Stomach (tissue), 4 donors: ENCODE measurements at regions not wholly inside any gene's neighbourhood (a gene's known extent, or its start where the extent isn't known, plus 50 kb on each side); places are given as distances from the start of the nearest gene placed in this dataset.

ENCODE experiments used
- EP300 ChIP-seq: sonication (generic); formaldehyde crosslinking; IDR thresholded peaks from one replicate; pipeline ENCODE4 v1.6.1; 2017; ENCODE audit warnings: antibody characterized with exemption
- POLR2A ChIP-seq, 4 donors: fragments of 450-650 bp; IDR thresholded peaks; one replicate each; pipeline ENCODE4 v1.6.1; 2016; ENCODE audit warnings: antibody characterized with exemption in 4 of 4, control low read depth in 2 of 4, mild to moderate bottlenecking in 1 of 4, moderate library complexity in 1 of 4
- TF ChIP-seq, protein P1 (sequence below), 7 experiments: fragments of 450-650 bp in 4 of 7; fragments of 200-600 bp in 3 of 7; sonication (generic) in 3 of 7; IDR thresholded peaks; one replicate each; pipeline ENCODE4 v1.5.1; 2016 to 2019; ENCODE audit warnings: antibody characterized with exemption in 7 of 7, control low read depth in 2 of 7, mild to moderate bottlenecking in 1 of 7

DNA sequence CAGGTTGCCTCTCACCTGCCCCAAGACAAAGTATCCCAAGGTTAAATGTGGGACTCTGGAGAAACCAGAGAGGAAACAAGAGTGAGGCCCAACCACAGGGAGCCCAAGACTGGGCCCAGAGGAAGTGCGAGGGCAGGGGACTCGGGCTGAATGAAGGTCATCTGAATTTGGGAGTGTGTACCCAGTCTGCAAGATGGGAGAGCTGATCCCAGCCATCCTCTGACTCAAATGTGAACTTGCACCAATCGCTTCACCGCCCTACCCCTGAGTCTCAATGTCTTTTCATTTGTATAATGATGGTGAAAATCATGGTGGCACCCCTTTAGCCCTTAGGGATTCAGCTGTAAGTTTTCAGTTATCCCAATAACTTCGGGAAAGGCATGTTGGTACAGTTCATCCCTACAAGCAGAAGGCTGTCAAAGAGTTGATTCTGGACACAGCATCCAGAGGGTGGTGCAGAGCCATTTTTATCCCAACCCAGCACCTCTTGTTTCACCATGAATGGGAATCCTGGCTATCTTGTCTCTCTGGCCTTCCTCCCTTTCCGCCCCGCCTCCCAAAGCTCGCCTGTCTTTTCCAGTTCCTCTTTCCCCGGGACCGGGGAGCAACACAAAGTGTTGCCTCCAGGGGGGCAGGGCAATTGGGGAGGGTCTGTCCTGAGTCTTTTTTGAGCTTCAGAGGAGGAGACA, 123.4 kb downstream of the NUFIP1 start:
- TF ChIP-seq, protein P1, sequence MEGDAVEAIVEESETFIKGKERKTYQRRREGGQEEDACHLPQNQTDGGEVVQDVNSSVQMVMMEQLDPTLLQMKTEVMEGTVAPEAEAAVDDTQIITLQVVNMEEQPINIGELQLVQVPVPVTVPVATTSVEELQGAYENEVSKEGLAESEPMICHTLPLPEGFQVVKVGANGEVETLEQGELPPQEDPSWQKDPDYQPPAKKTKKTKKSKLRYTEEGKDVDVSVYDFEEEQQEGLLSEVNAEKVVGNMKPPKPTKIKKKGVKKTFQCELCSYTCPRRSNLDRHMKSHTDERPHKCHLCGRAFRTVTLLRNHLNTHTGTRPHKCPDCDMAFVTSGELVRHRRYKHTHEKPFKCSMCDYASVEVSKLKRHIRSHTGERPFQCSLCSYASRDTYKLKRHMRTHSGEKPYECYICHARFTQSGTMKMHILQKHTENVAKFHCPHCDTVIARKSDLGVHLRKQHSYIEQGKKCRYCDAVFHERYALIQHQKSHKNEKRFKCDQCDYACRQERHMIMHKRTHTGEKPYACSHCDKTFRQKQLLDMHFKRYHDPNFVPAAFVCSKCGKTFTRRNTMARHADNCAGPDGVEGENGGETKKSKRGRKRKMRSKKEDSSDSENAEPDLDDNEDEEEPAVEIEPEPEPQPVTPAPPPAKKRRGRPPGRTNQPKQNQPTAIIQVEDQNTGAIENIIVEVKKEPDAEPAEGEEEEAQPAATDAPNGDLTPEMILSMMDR (IDR thresholded peaks at IDR 0.05), result no peak
- TF ChIP-seq EP300 (no peak), POLR2A (IDR thresholded peaks at IDR 0.05) (no peak)
